ENCODE measurements at regions not wholly inside any gene's neighbourhood (a gene's known extent, or its start where the extent isn't known, plus 50 kb on each side); places are given as distances from the start of the nearest gene placed in this dataset.

GRCh38 chr10:29751684-29752083 is 116.9 kb upstream of the SVIL start:
- Histone ChIP-seq H3K4me2 (ENCODE audit: insufficient read depth, low read length) (no peak overlapping the region), H3K9me3 (replicated peaks; ENCODE audit: control insufficient read depth, insufficient read depth, low read depth, low read length) (no peaks in the 10 kb centered on the region), H3K27ac (ENCODE audit: extremely low read depth, low read depth, low read length) (no peak overlapping the region), H3K9me1 (ENCODE audit: control insufficient read depth, insufficient read depth, low read length) (no peaks in the 10 kb centered on the region), H2AFZ (ENCODE audit: low read depth, low read length) (no peak overlapping the region), H3K9ac (ENCODE audit: insufficient read depth in 1 of 2, low read depth in 2 of 2, low read length in 2 of 2) (no peak overlapping the region), H4K20me1 (replicated peaks; ENCODE audit: control insufficient read depth, insufficient read depth, low read length) (no peaks in the 10 kb centered on the region), H3K27me3 (ENCODE audit: control insufficient read depth in 2 of 2, insufficient read depth in 2 of 2, low read length in 2 of 2) (no peaks in the 10 kb centered on the region), H3K4me1 (replicated peaks in 1 of 2; ENCODE audit: control insufficient read depth in 2 of 2, insufficient read depth in 2 of 2, low read length in 2 of 2) (no peaks in the 10 kb centered on the region), H3K79me2 (ENCODE audit: control insufficient read depth, insufficient read depth, low read length) (no peaks in the 10 kb centered on the region), H3K4me3 (no peak overlapping the region), H3K36me3 (ENCODE audit: control insufficient read depth, insufficient read depth, low read length) (no peaks in the 10 kb centered on the region)
- in situ Hi-C loops (cut with MboI) (no loop called here), intact Hi-C loops (cut with micrococcal nuclease) (no loop called here)
- 0% methylated on average over 4 of the region's 4 CpGs for WGBS (ENCODE audit: insufficient coverage, low coverage, missing lambda C conversion rate)
- BruUV-seq (replicated peaks) = no TSS peak
- ChIA-PET POLR2A (interaction anchor here (0.6 to 1.4 kb wide), 3 partner anchors 9 to 12 kb away, joined by 3 read pairs; no protein-coding TSS in a partner anchor), CTCF (ENCODE audit: low intra/inter-chr PET ratio) (no interaction called here)
- FAIRE-seq (no peak), DNase-seq (ENCODE audit: extremely low read depth in 1 of 4, low spot score in 3 of 4) (no peak), ATAC-seq (no peak)
- TF ChIP-seq ILF3 (IDR thresholded peaks at IDR 0.05; ENCODE audit: borderline replicate concordance) (no peak), TOE1 (IDR thresholded peaks at IDR 0.05; ENCODE audit: borderline replicate concordance) (no peak), TOE1 (CRISPR knock-in tag; IDR thresholded peaks at IDR 0.05; ENCODE audit: borderline replicate concordance, low read depth) (no peak), RBFOX2 (IDR thresholded peaks at IDR 0.05; ENCODE audit: low read depth, low read length) (no peak), SREBF1 (IDR thresholded peaks at IDR 0.05; ENCODE audit: borderline replicate concordance, low read depth, low read length) (no peak), ZNF431 (CRISPR knock-in tag; IDR thresholded peaks at IDR 0.05) (no peak), KAT8 (IDR thresholded peaks at IDR 0.05; ENCODE audit: low read depth) (no peak), ZNF384 (IDR thresholded peaks at IDR 0.05; ENCODE audit: low read depth, low read length) (no peak), ZNF280B (CRISPR knock-in tag; IDR thresholded peaks at IDR 0.05) (no peak), ETV1 (tag; conservative IDR thresholded peaks at IDR 0.05; ENCODE audit: low read depth) (no peak), GATAD2B (IDR thresholded peaks at IDR 0.05; ENCODE audit: borderline replicate concordance) (no peak), ZNF134 (CRISPR knock-in tag; conservative IDR thresholded peaks at IDR 0.05) (no peak), BCL6 (CRISPR knock-in tag; IDR thresholded peaks at IDR 0.05) (no peak)
- TF ChIP-seq, protein P1, sequence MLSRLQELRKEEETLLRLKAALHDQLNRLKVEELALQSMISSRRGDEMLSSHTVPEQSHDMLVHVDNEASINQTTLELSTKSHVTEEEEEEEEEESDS (CRISPR knock-in tag; IDR thresholded peaks at IDR 0.05) = no peak
- TF ChIP-seq, protein P2, sequence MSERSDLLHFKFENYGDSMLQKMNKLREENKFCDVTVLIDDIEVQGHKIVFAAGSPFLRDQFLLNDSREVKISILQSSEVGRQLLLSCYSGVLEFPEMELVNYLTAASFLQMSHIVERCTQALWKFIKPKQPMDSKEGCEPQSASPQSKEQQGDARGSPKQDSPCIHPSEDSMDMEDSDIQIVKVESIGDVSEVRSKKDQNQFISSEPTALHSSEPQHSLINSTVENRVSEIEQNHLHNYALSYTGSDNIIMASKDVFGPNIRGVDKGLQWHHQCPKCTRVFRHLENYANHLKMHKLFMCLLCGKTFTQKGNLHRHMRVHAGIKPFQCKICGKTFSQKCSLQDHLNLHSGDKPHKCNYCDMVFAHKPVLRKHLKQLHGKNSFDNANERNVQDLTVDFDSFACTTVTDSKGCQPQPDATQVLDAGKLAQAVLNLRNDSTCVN (CRISPR knock-in tag; IDR thresholded peaks at IDR 0.05) = no peak

Data from K562 (cell line).